KOPT-K1 (cell line): ENCODE measurements at regions not wholly inside any gene's neighbourhood (a gene's known extent, or its start where the extent isn't known, plus 50 kb on each side); places are given as distances from the start of the nearest gene placed in this dataset.

Experiments used
- H3K27ac ChIP-seq: fragments of 200-600 bp; sonication (generic); 2 replicates; pipeline ENCODE4 v1.5.1; 2016; ENCODE audit warnings: antibody characterized with exemption, mild to moderate bottlenecking, low read depth, low read length; ENCODE audit not compliant: poor library complexity, severe bottlenecking
- H3K36me3 ChIP-seq: fragments of 200-600 bp; sonication (generic); 2 replicates; pipeline ENCODE4 v1.5.1; 2017; ENCODE audit warnings: antibody characterized with exemption, mild to moderate bottlenecking, low read length, moderate library complexity; ENCODE audit not compliant: insufficient read depth
- H3K9me3 ChIP-seq: fragments of 200-600 bp; sonication (generic); 2 replicates; pipeline ENCODE4 v1.5.1; 2017; ENCODE audit warnings: antibody characterized with exemption, low read length, mild to moderate bottlenecking; ENCODE audit not compliant: insufficient read depth, poor library complexity, severe bottlenecking

- Histone ChIP-seq H3K36me3 (no peaks in the 10 kb centered on the region), H3K9me3 (no peaks in the 10 kb centered on the region), H3K27ac (no peak overlapping the region)
Observed at GRCh38 chr15:98393471-98393870, 254.9 kb upstream of the IGF1R start.

- H3K36me3 ChIP-seq: no peaks in the 10 kb centered on the region
Observed at GRCh38 chr15:98394546-98394945, 253.8 kb upstream of the IGF1R start.

DNA sequence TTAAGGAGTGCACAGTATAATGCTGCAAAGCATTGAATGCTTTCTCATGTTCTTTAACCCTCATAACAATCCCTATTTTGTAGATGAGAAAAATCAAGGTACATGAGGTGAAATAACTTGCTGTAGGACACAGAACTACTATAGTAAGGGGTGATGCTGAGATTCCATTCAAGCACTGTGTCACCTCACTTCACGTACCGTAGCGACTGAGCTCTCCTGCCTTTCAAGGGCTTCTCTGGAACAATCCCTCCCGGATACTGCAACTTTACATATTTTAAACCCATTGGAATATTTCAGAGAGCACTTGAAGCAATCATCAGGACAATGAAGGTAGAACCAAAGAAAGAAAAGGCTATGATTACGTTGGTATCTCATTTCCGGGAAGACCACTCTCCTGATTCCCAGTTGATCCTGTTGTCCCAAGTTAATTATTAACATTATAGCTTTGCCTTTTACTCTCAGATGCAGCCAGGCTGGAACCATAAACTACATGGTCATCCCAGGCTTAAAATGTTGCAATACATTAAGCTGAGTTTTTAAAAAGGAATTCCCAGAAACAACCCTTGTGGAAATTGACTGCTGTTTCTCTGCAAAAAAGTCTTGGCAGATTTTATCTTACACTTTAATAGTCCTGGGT lies 252.2 kb upstream of the IGF1R start:
- no peak overlapping the region for H3K27ac ChIP-seq
- H3K9me3 ChIP-seq: no peaks in the 10 kb centered on the region
- H3K36me3 ChIP-seq: no peaks in the 10 kb centered on the region

More at GRCh38 chr15:98394546-98394945, 253.8 kb upstream of the IGF1R start:
- Histone ChIP-seq H3K9me3 (no peaks in the 10 kb centered on the region), H3K27ac (no peak overlapping the region)

- Histone ChIP-seq H3K9me3 (no peaks in the 10 kb centered on the region), H3K36me3 (no peaks in the 10 kb centered on the region), H3K27ac (no peak overlapping the region)
Observed at GRCh38 chr15:98397419-98397818, 250.9 kb upstream of the IGF1R start.

- Histone ChIP-seq H3K36me3 (no peaks in the 10 kb centered on the region), H3K27ac (no peak overlapping the region), H3K9me3 (no peaks in the 10 kb centered on the region)
Observed at GRCh38 chr15:98398056-98398455, 250.3 kb upstream of the IGF1R start.

GRCh38 chr15:98398886-98399285 lies 249.5 kb upstream of the IGF1R start:
- Histone ChIP-seq H3K36me3 (no peaks in the 10 kb centered on the region), H3K9me3 (no peaks in the 10 kb centered on the region), H3K27ac (no peak overlapping the region)

DNA sequence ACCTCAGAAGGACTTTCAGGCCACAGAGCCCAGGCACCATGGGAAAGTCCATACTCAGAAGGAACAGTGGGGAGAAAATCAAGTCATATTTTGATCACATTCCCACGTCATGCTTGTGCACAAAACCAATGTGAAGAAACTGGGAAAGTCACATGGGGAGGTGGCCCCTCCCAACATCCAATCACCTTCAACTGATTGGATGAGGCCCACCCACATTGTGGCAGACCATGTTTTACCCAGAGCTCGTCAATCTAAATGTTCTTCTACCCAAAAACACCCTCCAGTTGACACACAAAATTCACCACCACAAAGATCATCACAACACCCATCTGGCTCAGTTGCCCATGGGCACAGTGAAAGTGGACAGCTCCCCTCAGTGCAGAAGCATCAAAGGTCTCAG lies 248.2 kb upstream of the IGF1R start:
- H3K9me3 ChIP-seq: no peaks in the 10 kb centered on the region
- H3K36me3 ChIP-seq: no peaks in the 10 kb centered on the region
- no peak overlapping the region for H3K27ac ChIP-seq

DNA sequence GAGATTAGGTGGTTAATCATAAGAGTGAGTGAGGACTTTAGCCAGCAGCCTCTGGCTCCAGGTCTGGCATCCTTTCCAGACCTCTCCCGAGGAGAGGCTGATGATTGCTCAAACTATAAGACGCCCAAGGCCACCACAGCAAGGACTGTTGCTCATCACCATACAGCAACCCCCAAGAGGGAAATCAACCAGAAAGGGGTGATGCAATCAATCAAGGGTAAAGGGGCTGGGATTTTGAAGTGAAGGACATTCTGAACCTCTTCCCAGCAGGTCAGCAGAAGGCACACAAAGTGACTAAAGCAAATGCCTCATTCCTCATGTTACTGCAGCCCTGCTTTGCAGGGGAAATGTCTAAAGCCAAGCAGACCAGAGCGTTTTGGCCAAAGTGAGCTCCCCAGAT lies 247.3 kb upstream of the IGF1R start:
- no peaks in the 10 kb centered on the region for H3K9me3 ChIP-seq
- H3K27ac ChIP-seq: no peak overlapping the region
- H3K36me3 ChIP-seq: no peaks in the 10 kb centered on the region

- no peaks in the 10 kb centered on the region for H3K36me3 ChIP-seq
- no peak overlapping the region for H3K27ac ChIP-seq
- no peaks in the 10 kb centered on the region for H3K9me3 ChIP-seq
Observed at GRCh38 chr15:98402486-98402885, 245.9 kb upstream of the IGF1R start.

GRCh38 chr15:98403169-98403568 lies 245.2 kb upstream of the IGF1R start:
- no peaks in the 10 kb centered on the region for H3K9me3 ChIP-seq

DNA sequence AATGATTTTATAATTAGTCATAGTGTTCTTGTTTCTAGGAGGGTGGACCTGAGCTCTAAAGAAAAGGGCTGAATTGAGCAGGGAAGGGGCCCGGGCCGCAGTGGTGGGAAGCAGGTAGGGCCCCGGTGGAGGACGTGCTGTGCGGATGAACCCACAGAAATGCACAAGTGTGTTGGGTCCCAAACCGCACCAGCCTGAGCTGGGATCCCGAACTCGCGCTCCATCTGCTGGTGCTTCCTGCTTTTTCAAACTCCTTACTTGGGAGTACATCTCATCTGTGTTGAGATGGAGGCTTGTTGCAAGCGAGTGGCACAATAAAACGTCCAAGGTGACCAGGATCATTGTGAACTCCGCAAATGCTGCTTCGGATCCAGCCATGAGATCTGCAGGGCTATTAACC lies 244.8 kb upstream of the IGF1R start:
- no peak overlapping the region for H3K27ac ChIP-seq
- no peaks in the 10 kb centered on the region for H3K36me3 ChIP-seq
- no peaks in the 10 kb centered on the region for H3K9me3 ChIP-seq

More at GRCh38 chr15:98403169-98403568, 245.2 kb upstream of the IGF1R start:
- Histone ChIP-seq H3K27ac (no peak overlapping the region), H3K36me3 (no peaks in the 10 kb centered on the region)

- no peaks in the 10 kb centered on the region for H3K36me3 ChIP-seq
- H3K9me3 ChIP-seq: no peaks in the 10 kb centered on the region
- no peak overlapping the region for H3K27ac ChIP-seq
Observed at GRCh38 chr15:98405013-98405412, 243.3 kb upstream of the IGF1R start.

DNA sequence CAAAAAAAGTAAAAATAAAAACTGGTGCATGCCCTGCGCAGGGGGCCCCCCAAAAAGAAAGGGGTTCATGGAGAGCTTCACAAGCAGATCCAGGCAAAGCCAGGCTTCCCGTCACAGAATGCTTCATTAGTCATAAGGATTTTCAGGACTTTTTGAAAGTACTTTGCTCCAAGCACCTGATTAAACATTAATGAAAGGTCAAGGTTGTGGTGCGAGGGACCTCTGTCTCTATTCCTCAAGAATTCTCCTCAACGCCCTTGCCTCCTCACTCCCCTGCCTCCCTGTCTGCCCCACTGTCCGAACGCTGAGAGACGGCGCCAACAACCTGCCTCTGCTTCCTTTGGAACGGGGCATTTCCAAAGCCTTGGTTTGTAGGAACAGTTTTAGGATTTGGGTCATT lies 240.1 kb upstream of the IGF1R start:
- no peaks in the 10 kb centered on the region for H3K36me3 ChIP-seq
- no peak overlapping the region for H3K27ac ChIP-seq
- H3K9me3 ChIP-seq: no peaks in the 10 kb centered on the region

DNA sequence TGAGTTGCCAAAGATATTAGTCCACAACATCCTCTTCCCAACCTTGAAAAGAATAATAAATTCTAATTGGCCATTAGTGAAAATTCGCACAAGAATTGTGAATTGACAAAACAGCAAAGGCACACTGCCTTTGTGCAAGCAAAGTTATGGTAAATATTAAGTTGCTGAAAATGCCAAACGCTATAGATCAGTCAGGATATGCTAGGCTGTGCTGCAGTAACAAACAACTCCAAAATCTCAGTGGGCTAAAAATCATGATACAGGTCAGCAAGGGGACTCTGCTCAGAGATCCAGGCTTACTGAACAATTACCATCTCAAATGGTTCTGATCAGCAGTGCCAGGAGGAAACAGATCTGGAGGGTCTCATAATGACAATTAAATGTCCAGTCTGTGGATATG lies 238.0 kb upstream of the IGF1R start:
- Histone ChIP-seq H3K27ac (no peak overlapping the region), H3K9me3 (no peaks in the 10 kb centered on the region), H3K36me3 (no peaks in the 10 kb centered on the region)

- no peak overlapping the region for H3K27ac ChIP-seq
- no peaks in the 10 kb centered on the region for H3K36me3 ChIP-seq
Observed at GRCh38 chr15:98412852-98413251, 235.5 kb upstream of the IGF1R start.

GRCh38 chr15:98413933-98414546 lies 234.3 kb upstream of the IGF1R start:
- Histone ChIP-seq H3K27ac (no peak overlapping the region), H3K9me3 (no peaks in the 10 kb centered on the region), H3K36me3 (no peaks in the 10 kb centered on the region)

More at GRCh38 chr15:98412852-98413251, 235.5 kb upstream of the IGF1R start:
- H3K9me3 ChIP-seq: no peaks in the 10 kb centered on the region
